GM13976 (cell line): ENCODE measurements at regions not wholly inside any gene's neighbourhood (a gene's known extent, or its start where the extent isn't known, plus 50 kb on each side); places are given as distances from the start of the nearest gene placed in this dataset.

Experiments used
- DNase-seq: peaks from one replicate; pipeline ENCODE4 v3.0.0; 2012; ENCODE audit warnings: low spot score
- in situ Hi-C: fragments of 300-500 bp; cut with MboI; formaldehyde crosslinking; loops from one replicate; pipeline ENCODE4 v1.12.0; 2022; ENCODE audit warnings: low sequenced_read_pairs, mixed read lengths, inconsistent platforms; ENCODE audit not compliant: unreplicated experiment
- TF ChIP-seq, protein P1 (sequence below): IDR thresholded peaks from 2 replicates; pipeline ENCODE4 v1.5.1; 2012; ENCODE audit warnings: borderline replicate concordance, mild to moderate bottlenecking; ENCODE audit not compliant: insufficient read depth; ENCODE audit errors: extremely low read depth, missing control alignments, control extremely low read depth

GRCh38 chr16:65838001-65838400 lies 528.5 kb upstream of the CDH5 start:
- in situ Hi-C loops: no loop called here
- DNase-seq: no peak

GRCh38 chr16:65837464-65837863 lies 529.0 kb upstream of the CDH5 start:
- no peak for DNase-seq
- in situ Hi-C loops: no loop called here
- TF ChIP-seq, protein P1, sequence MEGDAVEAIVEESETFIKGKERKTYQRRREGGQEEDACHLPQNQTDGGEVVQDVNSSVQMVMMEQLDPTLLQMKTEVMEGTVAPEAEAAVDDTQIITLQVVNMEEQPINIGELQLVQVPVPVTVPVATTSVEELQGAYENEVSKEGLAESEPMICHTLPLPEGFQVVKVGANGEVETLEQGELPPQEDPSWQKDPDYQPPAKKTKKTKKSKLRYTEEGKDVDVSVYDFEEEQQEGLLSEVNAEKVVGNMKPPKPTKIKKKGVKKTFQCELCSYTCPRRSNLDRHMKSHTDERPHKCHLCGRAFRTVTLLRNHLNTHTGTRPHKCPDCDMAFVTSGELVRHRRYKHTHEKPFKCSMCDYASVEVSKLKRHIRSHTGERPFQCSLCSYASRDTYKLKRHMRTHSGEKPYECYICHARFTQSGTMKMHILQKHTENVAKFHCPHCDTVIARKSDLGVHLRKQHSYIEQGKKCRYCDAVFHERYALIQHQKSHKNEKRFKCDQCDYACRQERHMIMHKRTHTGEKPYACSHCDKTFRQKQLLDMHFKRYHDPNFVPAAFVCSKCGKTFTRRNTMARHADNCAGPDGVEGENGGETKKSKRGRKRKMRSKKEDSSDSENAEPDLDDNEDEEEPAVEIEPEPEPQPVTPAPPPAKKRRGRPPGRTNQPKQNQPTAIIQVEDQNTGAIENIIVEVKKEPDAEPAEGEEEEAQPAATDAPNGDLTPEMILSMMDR: no peak

More at GRCh38 chr16:65838001-65838400, 528.5 kb upstream of the CDH5 start:
- TF ChIP-seq, protein P1: no peak

DNA sequence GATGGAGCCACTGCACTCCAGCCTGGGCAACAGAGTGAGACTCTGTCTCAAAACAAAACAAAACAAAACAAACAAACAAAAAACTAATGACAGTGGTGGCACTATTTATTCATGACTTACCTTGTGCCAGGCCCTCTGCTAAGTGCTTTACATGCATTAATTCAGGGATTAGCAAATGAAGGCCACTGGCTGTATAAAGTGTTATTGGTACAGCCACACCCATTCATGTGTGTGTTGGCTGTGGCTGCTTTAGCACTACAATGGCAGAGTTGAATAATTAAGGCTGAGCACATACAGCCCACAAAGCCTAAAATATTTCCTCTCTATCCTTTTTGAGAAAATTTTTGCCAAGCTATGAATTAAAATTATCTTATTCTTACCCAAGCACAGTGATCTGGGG lies 531.8 kb upstream of the CDH5 start:
- in situ Hi-C loops: no loop called here
- DNase-seq: no peak
- TF ChIP-seq, protein P1: no peak

DNA sequence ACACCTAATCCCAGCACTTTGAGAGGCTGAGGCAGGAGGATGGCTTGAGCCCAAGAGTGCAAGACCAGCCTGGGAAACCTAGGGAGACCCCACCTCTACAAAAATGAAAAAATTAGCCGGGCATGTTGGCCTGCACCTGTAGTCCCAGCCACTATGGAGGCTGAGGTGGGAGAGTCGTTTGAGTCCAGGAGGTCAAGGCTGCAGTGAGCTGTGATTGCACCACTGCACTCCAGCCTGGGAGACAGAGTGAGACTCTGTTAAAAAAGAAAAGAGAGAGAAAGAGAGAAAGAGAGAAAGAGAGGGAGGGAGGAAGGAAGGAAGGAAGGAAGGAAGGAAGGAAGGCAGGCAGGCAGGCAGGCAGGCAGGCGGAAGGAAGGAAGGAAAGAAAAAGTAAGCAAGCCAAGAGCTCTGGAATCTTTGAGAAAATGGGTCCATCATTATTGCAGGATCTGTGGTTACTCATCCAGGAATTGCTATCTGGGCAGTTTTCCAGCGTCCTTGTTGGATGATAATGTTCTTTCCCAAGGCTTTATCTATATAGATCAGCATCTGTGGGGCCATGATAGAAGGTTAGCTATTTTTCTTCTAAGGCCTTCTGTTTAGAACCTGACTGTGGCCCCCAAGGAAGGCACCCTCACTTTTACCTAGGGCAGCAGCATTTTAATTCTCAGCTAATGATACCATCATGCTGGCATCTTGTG lies 533.2 kb upstream of the CDH5 start:
- TF ChIP-seq, protein P1: no peak
- DNase-seq: no peak
- in situ Hi-C loops: no loop called here

- no peak for DNase-seq
- in situ Hi-C loops: no loop called here
- TF ChIP-seq, protein P1: no peak
Measured at GRCh38 chr16:65832679-65833078, 533.8 kb upstream of the CDH5 start.

- TF ChIP-seq, protein P1: no peak
- DNase-seq: no peak
- in situ Hi-C loops: no loop called here
Measured at GRCh38 chr16:65831903-65832666, 534.4 kb upstream of the CDH5 start.
